K562 (cell line): ENCODE measurements at regions not wholly inside any gene's neighbourhood (a gene's known extent, or its start where the extent isn't known, plus 50 kb on each side); places are given as distances from the start of the nearest gene placed in this dataset.

ENCODE experiments used
- ATAC-seq: fragments of 200-7000 bp; cut with Tn5 transposase; 3 replicates; pipeline ENCODE4 v1.9.1; 2020; ENCODE audit warnings: moderate library complexity
- BruUV-seq: library from RNA; stranded (reverse); fragments of 400-500 nt; replicated peaks from 2 replicates; lab custom pipeline; 2021; lab: Mats Ljungman, UMichigan
- CTCF ChIA-PET: fragments of 300-600 bp; formaldehyde crosslinking; extraction: SDS; loops from one replicate; lab custom pipeline; 2021; ENCODE audit warnings: low intra/inter-chr PET ratio; lab: Yijun Ruan, JAX
- POLR2A ChIA-PET: fragments of 300-600, 350-650 bp; sonication (Branson Sonifier 250); formaldehyde crosslinking; extraction: SDS; loops from one replicate; lab custom pipeline; 2021; ENCODE audit warnings: antibody characterized with exemption, inconsistent platforms; lab: Yijun Ruan, JAX
- DNase-seq, 4 experiments: peaks; one replicate each; pipeline versions ENCODE4 v3.0.0 to v3.0.0-alpha.2; 2011 to 2018; ENCODE audit warnings: low spot score in 3 of 4, mixed read lengths in 3 of 4; ENCODE audit errors: extremely low read depth in 1 of 4
- FAIRE-seq: peaks from 2 replicates; lab custom pipeline; 2011; peaks lifted over from hg19 to GRCh38; lab: Jason Lieb, UNC
- H2AFZ ChIP-seq: 2 replicates; pipeline ENCODE4 v1.6.0; 2011; ENCODE audit warnings: low read depth, low read length, control low read depth, inconsistent platforms
- H3K27ac ChIP-seq: fragments of 200-600 bp; 3 replicates; pipeline ENCODE4 v1.8.0; 2011; ENCODE audit warnings: low read depth, mild to moderate bottlenecking, control low read depth, inconsistent platforms, low read length, moderate library complexity, mixed read lengths; ENCODE audit errors: extremely low read depth
- H3K27me3 ChIP-seq, 2 experiments: fragments of 300-600 bp in 1 of 2; 2 replicates in 1 of 2; 3 replicates in 1 of 2; pipeline versions ENCODE4 v1.6.0 to v1.8.0; 2011; ENCODE audit warnings: inconsistent platforms in 2 of 2, low read length in 2 of 2, mild to moderate bottlenecking in 1 of 2, mixed read lengths in 1 of 2, moderate library complexity in 1 of 2; ENCODE audit not compliant: control insufficient read depth in 2 of 2, insufficient read depth in 2 of 2
- H3K36me3 ChIP-seq: fragments of 300-600 bp; 3 replicates; pipeline ENCODE4 v1.8.0; 2011; ENCODE audit warnings: mild to moderate bottlenecking, low read length, inconsistent platforms; ENCODE audit not compliant: control insufficient read depth, insufficient read depth
- H3K4me1 ChIP-seq, 2 experiments: fragments of 200-600 bp in 1 of 2; replicated peaks in 1 of 2; 2 replicates in 1 of 2; 3 replicates in 1 of 2; pipeline versions ENCODE4 v1.5.1 to v1.8.0; 2011; ENCODE audit warnings: inconsistent platforms in 2 of 2, low read length in 2 of 2, mild to moderate bottlenecking in 1 of 2, mixed read lengths in 1 of 2, moderate library complexity in 1 of 2; ENCODE audit not compliant: control insufficient read depth in 2 of 2, insufficient read depth in 2 of 2
- H3K4me2 ChIP-seq: 2 replicates; pipeline ENCODE4 v1.6.1; 2011; ENCODE audit warnings: low read length, control low read depth, inconsistent platforms, mixed read lengths; ENCODE audit not compliant: insufficient read depth
- H3K4me3 ChIP-seq: fragments of 200-600 bp; sonication (generic), shearing (Covaris generic); 2 replicates; pipeline ENCODE4 v1.5.1; 2016; ENCODE audit warnings: control low read depth, inconsistent platforms
- H3K79me2 ChIP-seq: fragments of 200-600 bp; 3 replicates; pipeline ENCODE4 v1.8.0; 2011; ENCODE audit warnings: low read length, inconsistent platforms; ENCODE audit not compliant: control insufficient read depth, insufficient read depth
- H3K9ac ChIP-seq, 2 experiments: 2 replicates each; pipeline versions ENCODE4 v1.6.0 to v1.6.1; 2011; ENCODE audit warnings: low read depth in 2 of 2, low read length in 2 of 2, control low read depth in 1 of 2, inconsistent platforms in 1 of 2, mild to moderate bottlenecking in 1 of 2, mixed read lengths in 1 of 2; ENCODE audit not compliant: insufficient read depth in 1 of 2
- H3K9me1 ChIP-seq: one replicate; pipeline ENCODE4 v1.6.0; 2011; ENCODE audit warnings: inconsistent platforms, mild to moderate bottlenecking, low read length, moderate library complexity; ENCODE audit not compliant: control insufficient read depth, insufficient read depth
- H3K9me3 ChIP-seq: replicated peaks from 2 replicates; pipeline ENCODE4 v1.5.1; 2011; ENCODE audit warnings: low read depth, low read length, inconsistent platforms; ENCODE audit not compliant: control insufficient read depth, insufficient read depth
- H4K20me1 ChIP-seq: replicated peaks from 2 replicates; pipeline ENCODE4 v1.6.1; 2011; ENCODE audit warnings: low read length, inconsistent platforms, mixed read lengths; ENCODE audit not compliant: control insufficient read depth, insufficient read depth
- BCOR ChIP-seq: fragments of 450-650 bp; IDR thresholded peaks from 2 replicates; pipeline ENCODE4 v1.6.1; 2016
- BRD4 ChIP-seq: fragments of 200-600 bp; sonication (generic); IDR thresholded peaks from 2 replicates; pipeline ENCODE4 v1.6.1; 2017; ENCODE audit warnings: inconsistent platforms
- CEBPG ChIP-seq, 3 experiments: fragments of 200-800 bp in 1 of 3; sonication (Bioruptor generic) in 1 of 3; sonication (generic) in 1 of 3; formaldehyde crosslinking in 1 of 3; IDR thresholded peaks in 2 of 3; conservative IDR thresholded peaks in 1 of 3; 2 replicates each; pipeline versions ENCODE4 v1.6.1 to v1.8.0; 2016 to 2022; ENCODE audit warnings: missing compliant biosample characterization in 2 of 3, missing genetic modification characterization in 2 of 3, mild to moderate bottlenecking in 1 of 3, missing genetic modification reagents in 1 of 3
- NFRKB ChIP-seq: fragments of 450-650 bp; IDR thresholded peaks from 2 replicates; pipeline ENCODE4 v1.6.1; 2016; ENCODE audit warnings: low read depth
- NR2C2 ChIP-seq, 2 experiments: fragments of 200-800 bp in 1 of 2; sonication (Bioruptor generic) in 1 of 2; sonication (generic) in 1 of 2; formaldehyde crosslinking in 1 of 2; IDR thresholded peaks; 2 replicates each; pipeline versions ENCODE4 v1.6.1 to v1.8.0; 2016 to 2022; ENCODE audit warnings: mild to moderate bottlenecking in 1 of 2, missing compliant biosample characterization in 1 of 2, missing genetic modification characterization in 1 of 2, missing genetic modification reagents in 1 of 2
- SIN3A ChIP-seq, 2 experiments: fragments of 150-350 bp in 1 of 2; IDR thresholded peaks; 2 replicates each; pipeline ENCODE4 v1.6.1; 2011 to 2016; ENCODE audit warnings: borderline replicate concordance in 2 of 2, low read depth in 2 of 2, low read length in 2 of 2, mild to moderate bottlenecking in 2 of 2, moderate library complexity in 2 of 2; ENCODE audit not compliant: control insufficient read depth in 1 of 2
- SMARCC2 ChIP-seq: fragments of 450-650 bp; IDR thresholded peaks from 2 replicates; pipeline ENCODE4 v1.6.1; 2017; ENCODE audit warnings: antibody characterized with exemption, moderate library complexity, mild to moderate bottlenecking, low read depth
- XRCC4 ChIP-seq: IDR thresholded peaks from one replicate; pipeline ENCODE4 v1.6.1; 2011; ENCODE audit not compliant: insufficient read depth, insufficient read length; ENCODE audit errors: extremely low read depth
- ZNF449 ChIP-seq: fragments of 250-450 bp; sonication (Bioruptor Pico); IDR thresholded peaks from 2 replicates; pipeline ENCODE4 v1.8.0; 2022; ENCODE audit warnings: moderate library complexity, mild to moderate bottlenecking, inconsistent platforms
- ZNF75A ChIP-seq: fragments of 450-650 bp; formaldehyde crosslinking; IDR thresholded peaks from 2 replicates; pipeline ENCODE4 v1.4.0; 2020; ENCODE audit warnings: mild to moderate bottlenecking
- ZNF764 ChIP-seq: fragments of 250-450 bp; sonication (Bioruptor Pico); IDR thresholded peaks from 2 replicates; pipeline ENCODE4 v1.4.0; 2020; ENCODE audit warnings: low read depth, mild to moderate bottlenecking, moderate library complexity
- WGBS: fragments of 100-300 bp; shearing (Covaris generic); methylation state at CpG from one replicate; pipeline ENCODE4 v1.1.6; 2016; ENCODE audit warnings: low coverage, mixed read lengths; ENCODE audit not compliant: insufficient coverage; ENCODE audit errors: missing lambda C conversion rate; 5-methylcytosine and 5-hydroxymethylcytosine counted together
- in situ Hi-C: fragments of 300-500 bp; cut with MboI; formaldehyde crosslinking; loops from 4 replicates; pipeline ENCODE4 v1.15.0; 2018; ENCODE audit warnings: inconsistent platforms, mixed read lengths
- intact Hi-C: fragments of 100-400 bp; cut with micrococcal nuclease; formaldehyde crosslinking; loops from 2 replicates; pipeline ENCODE4 v1.14.2; 2022

- ATAC-seq (no peak), FAIRE-seq (no peak)
- Histone ChIP-seq H3K79me2 (no peaks in the 10 kb centered on the region), H3K4me3 (no peak overlapping the region), H3K9ac (no peak overlapping the region), H3K9me1 (no peaks in the 10 kb centered on the region), H2AFZ (no peak overlapping the region), H4K20me1 (no peaks in the 10 kb centered on the region), H3K27me3 (no peaks in the 10 kb centered on the region)
- no peak for TF ChIP-seq XRCC4
- TF ChIP-seq BCOR: no peak
- no peak for TF ChIP-seq BRD4
- TF ChIP-seq, all 486 proteins: peak for 0
- H3K4me1 ChIP-seq: no peaks in the 10 kb centered on the region
- DNase-seq: no peak
- no peaks in the 10 kb centered on the region; the same call in 1 of the 2 replicates for H3K9me3 ChIP-seq
- H3K4me2 ChIP-seq: no peak overlapping the region
- no peaks in the 10 kb centered on the region for H3K36me3 ChIP-seq
- intact Hi-C loops: no loop called here
- BruUV-seq: no TSS peak
- in situ Hi-C loops: no loop called here
- POLR2A ChIA-PET: no interaction called here
- H3K27ac ChIP-seq: no peak overlapping the region
- CTCF ChIA-PET: no interaction called here
Measured at GRCh38 chr3:146777941-146778340, 172.8 kb upstream of the PLSCR5 start.

GRCh38 chr3:146772211-146772743 lies 167.1 kb upstream of the PLSCR5 start:
- H3K36me3 ChIP-seq: no peaks in the 10 kb centered on the region
- no peak for DNase-seq
- ChIA-PET POLR2A (no interaction called here), CTCF (no interaction called here)
- no peak for FAIRE-seq
- 0% methylated on average over 20 of the region's 34 CpGs for WGBS
- no peaks in the 10 kb centered on the region for H3K27me3 ChIP-seq
- intact Hi-C loops (no loop called here), in situ Hi-C loops (no loop called here)
- no peak overlapping the region for H3K4me3 ChIP-seq
- H3K9ac ChIP-seq: no peak overlapping the region
- H3K4me2 ChIP-seq: no peak overlapping the region
- no peak overlapping the region for H2AFZ ChIP-seq
- no peaks in the 10 kb centered on the region for H3K9me3 ChIP-seq
- TF ChIP-seq SIN3A (IDR thresholded peaks at IDR 0.05; ENCODE audit: borderline replicate concordance in 2 of 2, control insufficient read depth in 1 of 2, low read depth in 2 of 2, low read length in 2 of 2): no peak
- TF ChIP-seq SMARCC2: no peak
- TF ChIP-seq NR2C2 (CRISPR knock-in tag; IDR thresholded peaks at IDR 0.05): no peak
- no peak for TF ChIP-seq NR2C2 (tag; IDR thresholded peaks at IDR 0.05)
- no peak for TF ChIP-seq ZNF764 (CRISPR knock-in tag)
- TF ChIP-seq NFRKB: no peak
- TF ChIP-seq ZNF449 (CRISPR knock-in tag): no peak
- no peak for TF ChIP-seq ZNF75A (CRISPR knock-in tag)
- no peak for TF ChIP-seq CEBPG (CRISPR knock-in tag; IDR thresholded peaks at IDR 0.05)
- TF ChIP-seq CEBPG (tag; conservative IDR thresholded peaks at IDR 0.05 in 1 of 2, IDR thresholded peaks at IDR 0.05 in 1 of 2): no peak
- ATAC-seq: no peak
- H3K4me1 ChIP-seq: no peaks in the 10 kb centered on the region
- H4K20me1 ChIP-seq: no peaks in the 10 kb centered on the region
- no peaks in the 10 kb centered on the region for H3K79me2 ChIP-seq
- H3K9me1 ChIP-seq: no peaks in the 10 kb centered on the region
- no TSS peak for BruUV-seq
- no peak overlapping the region for H3K27ac ChIP-seq
